Endodermal cell (in vitro differentiated cells): ENCODE measurements at regions not wholly inside any gene's neighbourhood (a gene's known extent, or its start where the extent isn't known, plus 50 kb on each side); places are given as distances from the start of the nearest gene placed in this dataset.

Experiments
- DNase-seq: peaks from one replicate; pipeline ENCODE4 v3.0.0-alpha.2; 2017
- H3K27ac ChIP-seq: 2 replicates; pipeline ENCODE4 v1.5.1; 2013; ENCODE audit warnings: mild to moderate bottlenecking, low read depth, low read length, moderate library complexity
- H3K27me3 ChIP-seq: 2 replicates; pipeline ENCODE4 v1.6.1; 2013; ENCODE audit warnings: mild to moderate bottlenecking, low read length, moderate library complexity; ENCODE audit not compliant: insufficient read depth, control insufficient read depth, poor library complexity, severe bottlenecking
- H3K36me3 ChIP-seq: 2 replicates; pipeline ENCODE4 v1.7.0; 2013; ENCODE audit warnings: mild to moderate bottlenecking, low read length, moderate library complexity; ENCODE audit not compliant: control insufficient read depth, insufficient read depth
- H3K4me1 ChIP-seq: one replicate; pipeline ENCODE4 v1.7.0; 2013; ENCODE audit warnings: low read length; ENCODE audit not compliant: control insufficient read depth, insufficient read depth
- H3K4me3 ChIP-seq: 2 replicates; pipeline ENCODE4 v1.5.1; 2013; ENCODE audit warnings: mild to moderate bottlenecking, low read length, moderate library complexity
- H3K9ac ChIP-seq: 2 replicates; pipeline ENCODE4 v1.6.1; 2013; ENCODE audit warnings: mild to moderate bottlenecking, low read length, moderate library complexity; ENCODE audit not compliant: poor library complexity, severe bottlenecking; ENCODE audit errors: extremely low read depth
- H3K9me3 ChIP-seq: 2 replicates; pipeline ENCODE4 v1.6.1; 2013; ENCODE audit warnings: mild to moderate bottlenecking, low read length, moderate library complexity; ENCODE audit not compliant: control insufficient read depth
- H3K27ac Mint-ChIP-seq: 2 replicates; pipeline ENCODE4 v1.8.0; 2020; ENCODE audit warnings: mixed read lengths
- H3K27me3 Mint-ChIP-seq: 2 replicates; pipeline ENCODE4 v1.8.0; 2021; ENCODE audit warnings: mild to moderate bottlenecking, mixed read lengths; ENCODE audit not compliant: insufficient read depth
- H3K36me3 Mint-ChIP-seq: 2 replicates; pipeline ENCODE4 v1.8.0; 2020; ENCODE audit warnings: low read depth, mixed read lengths
- H3K4me1 Mint-ChIP-seq: 2 replicates; pipeline ENCODE4 v1.8.0; 2020; ENCODE audit warnings: mixed read lengths
- H3K4me3 Mint-ChIP-seq: 2 replicates; pipeline ENCODE4 v1.8.0; 2020; ENCODE audit warnings: mild to moderate bottlenecking, moderate library complexity, mixed read lengths
- H3K9me3 Mint-ChIP-seq: 2 replicates; pipeline ENCODE4 v1.8.0; 2020; ENCODE audit warnings: mild to moderate bottlenecking, mixed read lengths
- WGBS, 2 experiments: methylation state at CpG; one replicate each; pipeline versions ENCODE4 v1.1.5 to v1.1.7; 2013; ENCODE audit warnings: missing lambda C conversion rate in 2 of 2, mixed read lengths in 1 of 2; ENCODE audit not compliant: insufficient coverage in 1 of 2, insufficient read length in 1 of 2; 5-methylcytosine and 5-hydroxymethylcytosine counted together
- TF ChIP-seq, protein P1 (sequence below): fragments of 200-600 bp; sonication (generic); conservative IDR thresholded peaks from 2 replicates; pipeline ENCODE4 v1.5.0; 2021; ENCODE audit warnings: antibody characterized with exemption, mild to moderate bottlenecking

DNA sequence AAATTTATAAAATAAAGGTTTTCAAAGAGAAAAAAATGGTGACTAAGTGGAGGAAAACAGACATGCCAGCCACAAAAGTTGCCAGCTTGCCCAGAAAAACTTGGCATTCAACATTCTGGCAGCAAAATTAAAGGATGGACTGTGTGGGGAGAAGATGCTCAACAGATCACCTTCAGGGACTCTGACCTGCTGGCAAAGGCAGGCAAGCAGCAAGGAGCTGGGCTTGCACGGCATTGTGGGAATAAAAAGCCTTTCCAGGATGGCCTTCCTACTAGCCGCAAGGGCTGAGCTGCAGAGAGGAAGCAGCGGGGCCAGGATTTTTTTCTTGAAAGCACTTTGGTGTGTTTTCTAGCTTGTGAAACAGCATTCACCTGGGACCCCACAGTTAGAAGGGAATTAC lies 101.9 kb upstream of the CACNA2D3 start:
- H3K36me3 ChIP-seq = no peaks in the 10 kb centered on the region
- no peak overlapping the region for H3K27ac ChIP-seq
- no peak overlapping the region for H3K4me3 ChIP-seq
- Mint-ChIP-seq H3K36me3 (no peaks in the 10 kb centered on the region), H3K27ac (no peak overlapping the region), H3K9me3 (peaks cover 8% of the 10 kb centered on the region), H3K4me3 (no peak overlapping the region), H3K27me3 (no peaks in the 10 kb centered on the region), H3K4me1 (no peaks in the 10 kb centered on the region)
- no peaks in the 10 kb centered on the region for H3K9me3 ChIP-seq
- WGBS, 2 experiments = 91 to 100% methylated on average over 2 to 3 of the region's 3 CpGs
- H3K4me1 ChIP-seq = no peaks in the 10 kb centered on the region
- no peak for DNase-seq
- TF ChIP-seq, protein P1, sequence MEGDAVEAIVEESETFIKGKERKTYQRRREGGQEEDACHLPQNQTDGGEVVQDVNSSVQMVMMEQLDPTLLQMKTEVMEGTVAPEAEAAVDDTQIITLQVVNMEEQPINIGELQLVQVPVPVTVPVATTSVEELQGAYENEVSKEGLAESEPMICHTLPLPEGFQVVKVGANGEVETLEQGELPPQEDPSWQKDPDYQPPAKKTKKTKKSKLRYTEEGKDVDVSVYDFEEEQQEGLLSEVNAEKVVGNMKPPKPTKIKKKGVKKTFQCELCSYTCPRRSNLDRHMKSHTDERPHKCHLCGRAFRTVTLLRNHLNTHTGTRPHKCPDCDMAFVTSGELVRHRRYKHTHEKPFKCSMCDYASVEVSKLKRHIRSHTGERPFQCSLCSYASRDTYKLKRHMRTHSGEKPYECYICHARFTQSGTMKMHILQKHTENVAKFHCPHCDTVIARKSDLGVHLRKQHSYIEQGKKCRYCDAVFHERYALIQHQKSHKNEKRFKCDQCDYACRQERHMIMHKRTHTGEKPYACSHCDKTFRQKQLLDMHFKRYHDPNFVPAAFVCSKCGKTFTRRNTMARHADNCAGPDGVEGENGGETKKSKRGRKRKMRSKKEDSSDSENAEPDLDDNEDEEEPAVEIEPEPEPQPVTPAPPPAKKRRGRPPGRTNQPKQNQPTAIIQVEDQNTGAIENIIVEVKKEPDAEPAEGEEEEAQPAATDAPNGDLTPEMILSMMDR = no peak
- H3K27me3 ChIP-seq = no peaks in the 10 kb centered on the region
- no peak overlapping the region for H3K9ac ChIP-seq

DNA sequence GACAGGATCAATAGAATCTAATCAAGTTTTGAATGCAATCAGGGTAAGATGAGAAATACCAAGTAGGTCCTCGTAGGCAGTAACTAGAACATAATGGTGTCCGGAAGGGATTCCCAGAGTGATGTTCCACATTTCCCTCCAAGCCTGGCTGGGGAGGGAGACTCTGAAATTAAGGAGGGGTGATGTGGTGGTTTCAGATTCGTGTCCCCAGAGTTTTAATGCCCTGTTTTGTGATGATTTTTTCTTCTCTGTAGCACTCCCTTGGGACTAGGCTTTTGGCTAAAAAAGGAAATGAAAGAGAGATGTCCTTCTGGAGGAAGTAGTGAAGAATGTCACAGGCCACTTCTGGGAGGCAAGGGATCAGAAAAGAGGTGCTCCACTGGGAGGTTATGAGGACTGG lies 108.3 kb upstream of the CACNA2D3 start:
- no peak overlapping the region for H3K4me3 ChIP-seq
- no peak for DNase-seq
- no peaks in the 10 kb centered on the region for H3K9me3 ChIP-seq
- TF ChIP-seq, protein P1 = no peak
- no peak overlapping the region for H3K27ac Mint-ChIP-seq
- no peaks in the 10 kb centered on the region for H3K27me3 Mint-ChIP-seq
- no peaks in the 10 kb centered on the region for H3K4me1 ChIP-seq
- no peak overlapping the region for H3K4me3 Mint-ChIP-seq
- H3K27me3 ChIP-seq = no peaks in the 10 kb centered on the region
- no peaks in the 10 kb centered on the region for H3K36me3 Mint-ChIP-seq
- no peak overlapping the region for H3K27ac ChIP-seq
- no peaks in the 10 kb centered on the region for H3K4me1 Mint-ChIP-seq
- H3K36me3 ChIP-seq = no peaks in the 10 kb centered on the region
- H3K9me3 Mint-ChIP-seq = peaks cover 8% of the 10 kb centered on the region
- H3K9ac ChIP-seq = no peak overlapping the region
- 74 to 100% methylated on average over 1 to 3 of the region's 3 CpGs for WGBS, 2 experiments

DNA sequence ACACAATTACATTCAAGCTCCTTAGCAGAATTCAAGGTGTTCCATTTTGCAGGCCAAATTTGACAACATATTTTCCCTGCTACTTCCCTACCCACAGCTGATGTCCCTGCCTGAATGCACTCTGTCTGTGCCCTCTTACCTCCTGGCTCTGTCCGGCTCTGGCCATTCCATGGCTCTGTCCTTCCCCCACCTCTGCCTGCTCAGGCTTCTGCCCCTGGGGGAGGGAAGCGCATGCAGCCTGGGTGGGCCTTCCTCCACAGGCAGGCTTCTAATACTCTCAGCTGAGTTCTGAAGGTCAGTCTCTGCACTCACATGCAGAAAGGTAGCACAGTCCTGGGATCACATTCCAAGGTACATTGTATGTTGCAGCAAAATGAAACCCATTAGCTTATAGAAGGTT lies 113.6 kb upstream of the CACNA2D3 start:
- Histone ChIP-seq H3K36me3 (no peaks in the 10 kb centered on the region), H3K4me1 (no peaks in the 10 kb centered on the region), H3K9me3 (no peaks in the 10 kb centered on the region), H3K9ac (no peak overlapping the region), H3K27me3 (no peaks in the 10 kb centered on the region), H3K4me3 (no peak overlapping the region), H3K27ac (no peak overlapping the region)
- H3K27me3 Mint-ChIP-seq = no peaks in the 10 kb centered on the region
- 80% methylated on average over 2 of the region's 2 CpGs; no CpG with 5 or more reads in 1 of the 2 experiments for WGBS, 2 experiments
- no peak overlapping the region for H3K27ac Mint-ChIP-seq
- no peak for DNase-seq
- H3K9me3 Mint-ChIP-seq = no peaks in the 10 kb centered on the region
- no peaks in the 10 kb centered on the region for H3K36me3 Mint-ChIP-seq
- TF ChIP-seq, protein P1 = no peak
- no peaks in the 10 kb centered on the region for H3K4me1 Mint-ChIP-seq
- no peak overlapping the region for H3K4me3 Mint-ChIP-seq
